Endothelial cell of umbilical vein (primary cell): ENCODE measurements at regions not wholly inside any gene's neighbourhood (a gene's known extent, or its start where the extent isn't known, plus 50 kb on each side); places are given as distances from the start of the nearest gene placed in this dataset.

Experiments
- BruUV-seq: library from RNA; stranded (reverse); fragments of 400-500 nt; replicated peaks from 2 replicates; lab custom pipeline; 2021; lab: Mats Ljungman, UMichigan
- CTCF ChIA-PET: fragments of 300-600, 350-600 bp; sonication (Branson Sonifier 250); formaldehyde crosslinking; loops from one replicate; lab custom pipeline; 2021; ENCODE audit warnings: antibody characterized with exemption, inconsistent platforms; lab: Charles Lee
- POLR2A ChIA-PET: fragments of 300-600, 350-600 bp; sonication (Branson Sonifier 250); formaldehyde crosslinking; loops from one replicate; lab custom pipeline; 2021; ENCODE audit warnings: antibody characterized with exemption, inconsistent platforms; lab: Charles Lee
- DNase-seq: peaks from one replicate; pipeline ENCODE4 v3.0.0-alpha.2; 2011; ENCODE audit warnings: low read depth, low spot score
- FAIRE-seq: peaks from 2 replicates; lab custom pipeline; 2011; peaks lifted over from hg19 to GRCh38; lab: Jason Lieb, UNC
- H2AFZ ChIP-seq: 2 replicates; pipeline ENCODE4 v1.6.0; 2012; ENCODE audit warnings: low read depth, low read length, control low read depth, inconsistent platforms
- H3K27ac ChIP-seq: 2 replicates; pipeline ENCODE4 v1.5.1; 2011; ENCODE audit warnings: low read depth, mild to moderate bottlenecking, control low read depth, low read length, moderate library complexity; ENCODE audit not compliant: insufficient read depth
- H3K27me3 ChIP-seq, 2 experiments: 2 replicates each; pipeline versions ENCODE4 v1.6.0 to v1.6.1; 2011; ENCODE audit warnings: low read length in 2 of 2, mixed read lengths in 1 of 2; ENCODE audit not compliant: control insufficient read depth in 2 of 2, insufficient read depth in 2 of 2
- H3K36me3 ChIP-seq, 2 experiments: 2 replicates in 1 of 2; 3 replicates in 1 of 2; pipeline ENCODE4 v1.5.1; 2011; ENCODE audit warnings: low read length in 2 of 2, mild to moderate bottlenecking in 1 of 2, moderate library complexity in 1 of 2; ENCODE audit not compliant: control insufficient read depth in 2 of 2, insufficient read depth in 2 of 2; ENCODE audit errors: extremely low read depth in 1 of 2
- H3K4me1 ChIP-seq: 3 replicates; pipeline ENCODE4 v1.5.1; 2011; ENCODE audit warnings: mild to moderate bottlenecking, low read length; ENCODE audit not compliant: control insufficient read depth, insufficient read depth; ENCODE audit errors: extremely low read depth
- H3K4me2 ChIP-seq: 2 replicates; pipeline ENCODE4 v1.6.1; 2011; ENCODE audit warnings: low read length, control low read depth, mixed read lengths; ENCODE audit not compliant: insufficient read depth
- H3K4me3 ChIP-seq, 3 experiments: fragments of 200-600 bp in 1 of 3; sonication (generic), shearing (Covaris generic) in 1 of 3; replicated peaks in 1 of 3; 2 replicates each; pipeline ENCODE4 v1.5.1; 2011 to 2016; ENCODE audit warnings: control low read depth in 3 of 3, low read length in 3 of 3, mild to moderate bottlenecking in 2 of 3, inconsistent platforms in 1 of 3, low read depth in 1 of 3, moderate library complexity in 1 of 3; ENCODE audit not compliant: insufficient read depth in 1 of 3
- H3K79me2 ChIP-seq: 2 replicates; pipeline ENCODE4 v1.6.0; 2012; ENCODE audit warnings: low read length, inconsistent platforms; ENCODE audit not compliant: control insufficient read depth, insufficient read depth
- H3K9ac ChIP-seq: replicated peaks from 2 replicates; pipeline ENCODE3; 2011; ENCODE audit warnings: low read length, control low read depth; ENCODE audit not compliant: insufficient read depth; ENCODE audit errors: extremely low read depth
- H3K9me1 ChIP-seq: replicated peaks from 3 replicates; pipeline ENCODE4 v1.6.0; 2011; ENCODE audit warnings: mild to moderate bottlenecking, low read length; ENCODE audit not compliant: control insufficient read depth, insufficient read depth; ENCODE audit errors: extremely low read depth
- H3K9me3 ChIP-seq: replicated peaks from 2 replicates; pipeline ENCODE4 v1.5.1; 2012; ENCODE audit warnings: low read length, inconsistent platforms; ENCODE audit not compliant: control insufficient read depth, insufficient read depth
- H4K20me1 ChIP-seq: replicated peaks from 2 replicates; pipeline ENCODE3; 2011; ENCODE audit warnings: mild to moderate bottlenecking, low read length; ENCODE audit not compliant: control insufficient read depth, insufficient read depth; ENCODE audit errors: extremely low read depth
- CTCF ChIP-seq, 2 donors: IDR thresholded peaks; 1 replicate in 1 of 2; 2 replicates in 1 of 2; pipeline ENCODE4 v1.5.1; 2011; ENCODE audit warnings: low read length in 2 of 2, mild to moderate bottlenecking in 2 of 2, moderate library complexity in 2 of 2, control low read depth in 1 of 2, inconsistent platforms in 1 of 2, low read depth in 1 of 2; ENCODE audit not compliant: insufficient read depth in 1 of 2; ENCODE audit errors: extremely low read depth in 1 of 2
- EZH2 ChIP-seq: IDR thresholded peaks from 2 replicates; pipeline ENCODE4 v1.6.1; 2012; ENCODE audit warnings: borderline replicate concordance, low read depth, mild to moderate bottlenecking, moderate library complexity, low read length, inconsistent platforms; ENCODE audit not compliant: severe bottlenecking
- FOS ChIP-seq: IDR thresholded peaks from 2 replicates; pipeline ENCODE4 v1.6.1; 2011; ENCODE audit warnings: mild to moderate bottlenecking, low read length, moderate library complexity, borderline replicate concordance; ENCODE audit not compliant: insufficient read depth
- GATA2 ChIP-seq: IDR thresholded peaks from 2 replicates; pipeline ENCODE4 v1.7.0; 2011; ENCODE audit warnings: low read depth, mild to moderate bottlenecking, moderate library complexity, mixed read lengths, low read length; ENCODE audit not compliant: insufficient read length, insufficient read depth
- JUN ChIP-seq: IDR thresholded peaks from 2 replicates; pipeline ENCODE4 v1.6.1; 2011; ENCODE audit warnings: borderline replicate concordance, low read depth; ENCODE audit not compliant: insufficient read length, insufficient read depth
- MAX ChIP-seq: IDR thresholded peaks from 2 replicates; pipeline ENCODE4 v1.6.1; 2011; ENCODE audit not compliant: insufficient read depth, insufficient read length
- MYC ChIP-seq: IDR thresholded peaks from one replicate; pipeline ENCODE4 v1.6.1; 2011; ENCODE audit warnings: mild to moderate bottlenecking, low read depth, low read length
- POLR2A ChIP-seq: IDR thresholded peaks from 2 replicates; pipeline ENCODE4 v1.6.1; 2012; ENCODE audit warnings: low read depth, mild to moderate bottlenecking, control low read depth, low read length
- POLR2AphosphoS5 ChIP-seq: IDR thresholded peaks from 2 replicates; pipeline ENCODE4 v1.6.1; 2012; ENCODE audit warnings: low read depth, mild to moderate bottlenecking, control low read depth, low read length, moderate library complexity; ENCODE audit not compliant: insufficient read depth
- dilution Hi-C: fragments of 300-500 bp; cut with MboI; formaldehyde crosslinking; loops from one replicate; pipeline ENCODE4 v1.15.0; 2019; ENCODE audit warnings: low sequenced_read_pairs; ENCODE audit not compliant: extremely low pct_ligation_motif_present
- intact Hi-C: fragments of 100-400 bp; cut with micrococcal nuclease; formaldehyde crosslinking; loops from one replicate; pipeline ENCODE4 v1.10.0; 2022

- TF ChIP-seq POLR2A (no peak), JUN (peak; percentile 12), FOS (peak; percentile 41), MYC (no peak), MAX (no peak), EZH2 (no peak), CTCF (IDR thresholded peaks at IDR 0.05; ENCODE audit: extremely low read depth in 1 of 2, insufficient read depth in 1 of 2, low read depth in 1 of 2, low read length in 2 of 2) (no peak), GATA2 (no peak), POLR2AphosphoS5 (no peak)
- peak overlapping the region; percentile 34 for H3K4me2 ChIP-seq
- no peaks in the 10 kb centered on the region for H3K4me1 ChIP-seq
- no TSS peak for BruUV-seq
- H3K79me2 ChIP-seq: no peaks in the 10 kb centered on the region
- dilution Hi-C loops (no loop called here), intact Hi-C loops (no loop called here)
- H3K36me3 ChIP-seq: no peaks in the 10 kb centered on the region
- no peaks in the 10 kb centered on the region for H3K27me3 ChIP-seq
- peak overlapping the region; percentile 26 for H2AFZ ChIP-seq
- CTCF ChIA-PET: interaction anchor here (1.2 to 2.3 kb wide), 2 partner anchors 16 to 181 kb away, joined by 4 to 9 read pairs; no protein-coding TSS in a partner anchor
- no peak overlapping the region for H3K9ac ChIP-seq
- no peaks in the 10 kb centered on the region for H4K20me1 ChIP-seq
- peak; percentile 37 for DNase-seq
- POLR2A ChIA-PET: no interaction called here
- no peaks in the 10 kb centered on the region for H3K9me3 ChIP-seq
- FAIRE-seq: no peak
- H3K27ac ChIP-seq: no peak overlapping the region
- no peaks in the 10 kb centered on the region for H3K9me1 ChIP-seq
- no peak overlapping the region for H3K4me3 ChIP-seq
Measured at GRCh38 chr5:145056800-145057199, 778.3 kb downstream of the PRELID2 start.
